SK-N-SH (cell line): ENCODE measurements at regions not wholly inside any gene's neighbourhood (a gene's known extent, or its start where the extent isn't known, plus 50 kb on each side); places are given as distances from the start of the nearest gene placed in this dataset.

Experiments
- EP300 ChIP-seq, 2 experiments: IDR thresholded peaks; 2 replicates each; pipeline versions ENCODE4 v1.4.0 to v1.6.1; 2012; ENCODE audit warnings: borderline replicate concordance in 1 of 2, low read depth in 1 of 2, low read length in 1 of 2
- GABPA ChIP-seq: IDR thresholded peaks from 2 replicates; pipeline ENCODE4 v1.4.0; 2012; ENCODE audit warnings: low read depth, mild to moderate bottlenecking
- MXI1 ChIP-seq: IDR thresholded peaks from 2 replicates; pipeline ENCODE4 v1.6.1; 2012; ENCODE audit warnings: mild to moderate bottlenecking, low read depth, low read length, improper control_type of control experiment
- NRF1 ChIP-seq: IDR thresholded peaks from 2 replicates; pipeline ENCODE4 v1.6.1; 2012; ENCODE audit warnings: low read depth, mild to moderate bottlenecking, low read length
- POLR2AphosphoS5 ChIP-seq: IDR thresholded peaks from 2 replicates; pipeline ENCODE4 v1.6.1; 2012; ENCODE audit warnings: low read depth, low read length
- REST ChIP-seq: IDR thresholded peaks from 2 replicates; pipeline ENCODE4 v1.6.1; 2012; ENCODE audit warnings: mild to moderate bottlenecking, low read depth, low read length, moderate library complexity
- SIN3A ChIP-seq: IDR thresholded peaks from 2 replicates; pipeline ENCODE4 v1.6.1; 2012; ENCODE audit warnings: low read depth, mild to moderate bottlenecking, low read length, moderate library complexity, borderline replicate concordance
- TF ChIP-seq, protein P1 (sequence below): fragments of 200-600 bp; sonication (generic); IDR thresholded peaks from 2 replicates; pipeline ENCODE4 v1.6.1; 2017; ENCODE audit warnings: antibody characterized with exemption, mild to moderate bottlenecking, moderate library complexity

GRCh38 chr1:2913091-2913490 lies 108.2 kb upstream of the ACTRT2 start:
- TF ChIP-seq, protein P1, sequence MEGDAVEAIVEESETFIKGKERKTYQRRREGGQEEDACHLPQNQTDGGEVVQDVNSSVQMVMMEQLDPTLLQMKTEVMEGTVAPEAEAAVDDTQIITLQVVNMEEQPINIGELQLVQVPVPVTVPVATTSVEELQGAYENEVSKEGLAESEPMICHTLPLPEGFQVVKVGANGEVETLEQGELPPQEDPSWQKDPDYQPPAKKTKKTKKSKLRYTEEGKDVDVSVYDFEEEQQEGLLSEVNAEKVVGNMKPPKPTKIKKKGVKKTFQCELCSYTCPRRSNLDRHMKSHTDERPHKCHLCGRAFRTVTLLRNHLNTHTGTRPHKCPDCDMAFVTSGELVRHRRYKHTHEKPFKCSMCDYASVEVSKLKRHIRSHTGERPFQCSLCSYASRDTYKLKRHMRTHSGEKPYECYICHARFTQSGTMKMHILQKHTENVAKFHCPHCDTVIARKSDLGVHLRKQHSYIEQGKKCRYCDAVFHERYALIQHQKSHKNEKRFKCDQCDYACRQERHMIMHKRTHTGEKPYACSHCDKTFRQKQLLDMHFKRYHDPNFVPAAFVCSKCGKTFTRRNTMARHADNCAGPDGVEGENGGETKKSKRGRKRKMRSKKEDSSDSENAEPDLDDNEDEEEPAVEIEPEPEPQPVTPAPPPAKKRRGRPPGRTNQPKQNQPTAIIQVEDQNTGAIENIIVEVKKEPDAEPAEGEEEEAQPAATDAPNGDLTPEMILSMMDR, result no peak
- no peak for TF ChIP-seq GABPA
- no peak for TF ChIP-seq MXI1
- TF ChIP-seq POLR2AphosphoS5, result no peak
- TF ChIP-seq REST, result no peak
- TF ChIP-seq SIN3A, result no peak
- TF ChIP-seq EP300 (IDR thresholded peaks at IDR 0.05; ENCODE audit: borderline replicate concordance in 1 of 2, low read depth in 1 of 2, low read length in 1 of 2), result no peak
- no peak for TF ChIP-seq NRF1
